H9 (cell line): ENCODE measurements at regions not wholly inside any gene's neighbourhood (a gene's known extent, or its start where the extent isn't known, plus 50 kb on each side); places are given as distances from the start of the nearest gene placed in this dataset.

ENCODE experiments used
- DNase-seq: peaks from one replicate; pipeline ENCODE4 v3.0.0-alpha.2; 2017
- H2AFZ ChIP-seq: one replicate; pipeline ENCODE4 v1.6.1; 2013; ENCODE audit warnings: mild to moderate bottlenecking, low read length, control low read depth, moderate library complexity
- H2AK5ac ChIP-seq: 2 replicates; pipeline ENCODE4 v1.6.1; 2013; ENCODE audit warnings: low read length, control low read depth, mixed read lengths; ENCODE audit not compliant: insufficient read length
- H2BK120ac ChIP-seq: one replicate; pipeline ENCODE4 v1.6.1; 2013; ENCODE audit warnings: low read depth, mild to moderate bottlenecking, low read length, control low read depth, inconsistent platforms; ENCODE audit not compliant: poor library complexity, severe bottlenecking
- H2BK12ac ChIP-seq: 2 replicates; pipeline ENCODE4 v1.6.1; 2013; ENCODE audit warnings: low read length, control low read depth, mixed read lengths, low read depth; ENCODE audit not compliant: insufficient read length
- H2BK15ac ChIP-seq: 2 replicates; pipeline ENCODE4 v1.6.1; 2013; ENCODE audit warnings: low read depth, low read length, control low read depth
- H2BK20ac ChIP-seq: one replicate; pipeline ENCODE4 v1.6.1; 2013; ENCODE audit warnings: low read depth, mild to moderate bottlenecking, low read length, control low read depth, inconsistent platforms; ENCODE audit not compliant: poor library complexity, severe bottlenecking
- H2BK5ac ChIP-seq: 2 replicates; pipeline ENCODE4 v1.6.1; 2013; ENCODE audit warnings: low read length, control low read depth, mixed read lengths; ENCODE audit not compliant: insufficient read length
- H3K14ac ChIP-seq: 2 replicates; pipeline ENCODE4 v1.6.1; 2013; ENCODE audit warnings: low read length, control low read depth; ENCODE audit not compliant: insufficient read depth
- H3K18ac ChIP-seq: 2 replicates; pipeline ENCODE4 v1.6.1; 2013; ENCODE audit warnings: low read depth, mild to moderate bottlenecking, mixed read lengths, low read length, control low read depth; ENCODE audit not compliant: insufficient read length
- H3K23ac ChIP-seq: 2 replicates; pipeline ENCODE4 v1.6.1; 2013; ENCODE audit warnings: low read length, control low read depth, mixed read lengths, low read depth; ENCODE audit not compliant: insufficient read length
- H3K23me2 ChIP-seq: 2 replicates; pipeline ENCODE4 v1.6.1; 2013; ENCODE audit warnings: low read depth, mild to moderate bottlenecking, mixed read lengths, low read length, control low read depth; ENCODE audit not compliant: insufficient read length, poor library complexity, severe bottlenecking
- H3K27ac ChIP-seq: 2 replicates; pipeline ENCODE4 v1.5.1; 2013; ENCODE audit warnings: low read length, control low read depth, mixed read lengths, low read depth; ENCODE audit not compliant: insufficient read length
- H3K27me3 ChIP-seq: 2 replicates; pipeline ENCODE4 v1.6.1; 2013; ENCODE audit warnings: low read length, control low read depth, inconsistent platforms; ENCODE audit not compliant: insufficient read depth
- H3K4ac ChIP-seq: 2 replicates; pipeline ENCODE4 v1.6.1; 2013; ENCODE audit warnings: low read depth, mild to moderate bottlenecking, control low read depth, inconsistent platforms, low read length, moderate library complexity
- H3K4me1 ChIP-seq: 2 replicates; pipeline ENCODE4 v1.6.1; 2013; ENCODE audit warnings: low read length, control low read depth, inconsistent platforms; ENCODE audit not compliant: insufficient read depth
- H3K4me2 ChIP-seq: 2 replicates; pipeline ENCODE4 v1.6.1; 2013; ENCODE audit warnings: low read length, control low read depth, mixed read lengths; ENCODE audit not compliant: insufficient read length, insufficient read depth
- H3K56ac ChIP-seq: 2 replicates; pipeline ENCODE4 v1.6.1; 2013; ENCODE audit warnings: low read depth, mild to moderate bottlenecking, mixed read lengths, low read length, control low read depth; ENCODE audit not compliant: insufficient read length
- H3K79me1 ChIP-seq: 2 replicates; pipeline ENCODE4 v1.6.1; 2013; ENCODE audit warnings: low read depth, mild to moderate bottlenecking, moderate library complexity, low read length, control low read depth, inconsistent platforms; ENCODE audit not compliant: insufficient read depth, poor library complexity, severe bottlenecking
- H3K79me2 ChIP-seq: 2 replicates; pipeline ENCODE4 v1.6.1; 2013; ENCODE audit warnings: low read length, control low read depth, inconsistent platforms; ENCODE audit not compliant: insufficient read depth
- H3K9ac ChIP-seq: 2 replicates; pipeline ENCODE4 v1.6.1; 2013; ENCODE audit warnings: low read length, control low read depth, mixed read lengths; ENCODE audit not compliant: insufficient read length; ENCODE audit errors: extremely low read depth
- H3K9me3 ChIP-seq: one replicate; pipeline ENCODE4 v1.6.1; 2013; ENCODE audit warnings: low read depth, low read length, inconsistent platforms; ENCODE audit not compliant: control insufficient read depth
- H3T11ph ChIP-seq: one replicate; pipeline ENCODE4 v1.6.1; 2013; ENCODE audit warnings: mild to moderate bottlenecking, low read length, control low read depth, inconsistent platforms
- H4K20me1 ChIP-seq: one replicate; pipeline ENCODE4 v1.6.1; 2013; ENCODE audit not compliant: control insufficient read depth, insufficient read length, insufficient read depth
- H4K5ac ChIP-seq: 2 replicates; pipeline ENCODE4 v1.6.1; 2013; ENCODE audit warnings: low read depth, mild to moderate bottlenecking, mixed read lengths, low read length, control low read depth; ENCODE audit not compliant: insufficient read length
- H4K8ac ChIP-seq: replicated peaks from 2 replicates; pipeline ENCODE4 v1.6.1; 2013; ENCODE audit warnings: low read length, control low read depth, mixed read lengths, low read depth; ENCODE audit not compliant: insufficient read length
- H4K91ac ChIP-seq: 2 replicates; pipeline ENCODE4 v1.6.1; 2013; ENCODE audit warnings: low read depth, mild to moderate bottlenecking, moderate library complexity, mixed read lengths, low read length, control low read depth; ENCODE audit not compliant: insufficient read length
- H3K27ac Mint-ChIP-seq, 3 experiments: 2 replicates in 2 of 3; 3 replicates in 1 of 3; pipeline ENCODE4 v1.8.0; 2020 to 2021; ENCODE audit warnings: mixed read lengths in 3 of 3, mild to moderate bottlenecking in 1 of 3, moderate library complexity in 1 of 3
- H3K27me3 Mint-ChIP-seq: 2 replicates; pipeline ENCODE4 v1.8.0; 2021; ENCODE audit warnings: low read depth, mild to moderate bottlenecking, moderate library complexity, mixed read lengths
- H3K36me3 Mint-ChIP-seq, 3 experiments: 2 replicates in 2 of 3; 3 replicates in 1 of 3; pipeline ENCODE4 v1.8.0; 2020 to 2021; ENCODE audit warnings: low read depth in 3 of 3, mixed read lengths in 3 of 3; ENCODE audit not compliant: insufficient read depth in 1 of 3
- H3K4me1 Mint-ChIP-seq, 2 experiments: 2 replicates each; pipeline ENCODE4 v1.8.0; 2020; ENCODE audit warnings: mixed read lengths in 2 of 2
- H3K4me3 Mint-ChIP-seq, 2 experiments: 2 replicates in 1 of 2; 3 replicates in 1 of 2; pipeline ENCODE4 v1.8.0; 2020 to 2021; ENCODE audit warnings: mild to moderate bottlenecking in 2 of 2, mixed read lengths in 2 of 2, moderate library complexity in 1 of 2
- H3K9me3 Mint-ChIP-seq, 2 experiments: 2 replicates in 1 of 2; 3 replicates in 1 of 2; pipeline ENCODE4 v1.8.0; 2020; ENCODE audit warnings: mild to moderate bottlenecking in 2 of 2, mixed read lengths in 2 of 2, moderate library complexity in 1 of 2
- CTCF ChIP-seq: fragments of 200-600 bp; sonication (generic); conservative IDR thresholded peaks from 3 replicates; pipeline ENCODE4 v1.8.0; 2021; ENCODE audit warnings: antibody characterized with exemption, mild to moderate bottlenecking
- WGBS: extraction: QIAGEN DNeasy Blood & Tissue Kit; methylation state at CpG from one replicate; pipeline ENCODE4 v1.1.7; 2013; ENCODE audit warnings: missing lambda C conversion rate, low lambda C conversion rate, mixed read lengths; ENCODE audit not compliant: insufficient read length; ENCODE audit errors: extremely low coverage; 5-methylcytosine and 5-hydroxymethylcytosine counted together

GRCh38 chr2:105546628-105546974 is 147.8 kb upstream of the FHL2 start:
- H3K27ac Mint-ChIP-seq = no peak overlapping the region
- Histone ChIP-seq H3T11ph (no peak overlapping the region), H2AFZ (no peak overlapping the region), H2BK5ac (no peak overlapping the region), H2BK20ac (no peak overlapping the region), H3K18ac (no peak overlapping the region), H3K14ac (no peak overlapping the region), H3K56ac (no peak overlapping the region), H2BK12ac (no peak overlapping the region), H3K27me3 (no peaks in the 10 kb centered on the region), H4K20me1 (no peaks in the 10 kb centered on the region), H2BK15ac (no peak overlapping the region), H3K9ac (no peak overlapping the region), H4K8ac (no peak overlapping the region), H4K5ac (no peak overlapping the region), H3K79me2 (no peaks in the 10 kb centered on the region), H2AK5ac (no peak overlapping the region), H3K27ac (no peak overlapping the region), H4K91ac (no peak overlapping the region), H3K9me3 (no peaks in the 10 kb centered on the region), H3K79me1 (no peaks in the 10 kb centered on the region), H3K23me2 (no peaks in the 10 kb centered on the region), H3K4ac (no peak overlapping the region), H3K23ac (no peak overlapping the region), H3K4me1 (no peaks in the 10 kb centered on the region), H3K4me2 (no peak overlapping the region), H2BK120ac (no peak overlapping the region)
- no peak for TF ChIP-seq CTCF
- no peak for DNase-seq
- H3K4me1 Mint-ChIP-seq = peaks cover 8 to 10% of the 10 kb centered on the region in 2 experiments; a peak in 3 of 4 replicates
- H3K9me3 Mint-ChIP-seq = no peaks in the 10 kb centered on the region
- H3K27me3 Mint-ChIP-seq = no peaks in the 10 kb centered on the region; the same call in 1 of the 2 replicates
- H3K36me3 Mint-ChIP-seq = no peaks in the 10 kb centered on the region
- no peak overlapping the region for H3K4me3 Mint-ChIP-seq
- WGBS = no CpG with 5 or more reads among the region's 6 CpGs
